Mammary epithelial cell (primary cell): ENCODE measurements at regions not wholly inside any gene's neighbourhood (a gene's known extent, or its start where the extent isn't known, plus 50 kb on each side); places are given as distances from the start of the nearest gene placed in this dataset.

Experiments used
- EZH2 ChIP-seq: IDR thresholded peaks from 2 replicates; pipeline ENCODE4 v1.6.1; 2012; ENCODE audit warnings: low read length, inconsistent platforms, borderline replicate concordance
- TF ChIP-seq, protein P1 (sequence below), 2 donors: IDR thresholded peaks in 1 of 2; conservative IDR thresholded peaks in 1 of 2; 2 replicates each; pipeline ENCODE4 v1.5.1; 2011 to 2012; ENCODE audit warnings: inconsistent platforms in 2 of 2, low read length in 2 of 2, mild to moderate bottlenecking in 2 of 2, control low read depth in 1 of 2, low read depth in 1 of 2; ENCODE audit not compliant: insufficient read depth in 1 of 2; ENCODE audit errors: extremely low read depth in 1 of 2

DNA sequence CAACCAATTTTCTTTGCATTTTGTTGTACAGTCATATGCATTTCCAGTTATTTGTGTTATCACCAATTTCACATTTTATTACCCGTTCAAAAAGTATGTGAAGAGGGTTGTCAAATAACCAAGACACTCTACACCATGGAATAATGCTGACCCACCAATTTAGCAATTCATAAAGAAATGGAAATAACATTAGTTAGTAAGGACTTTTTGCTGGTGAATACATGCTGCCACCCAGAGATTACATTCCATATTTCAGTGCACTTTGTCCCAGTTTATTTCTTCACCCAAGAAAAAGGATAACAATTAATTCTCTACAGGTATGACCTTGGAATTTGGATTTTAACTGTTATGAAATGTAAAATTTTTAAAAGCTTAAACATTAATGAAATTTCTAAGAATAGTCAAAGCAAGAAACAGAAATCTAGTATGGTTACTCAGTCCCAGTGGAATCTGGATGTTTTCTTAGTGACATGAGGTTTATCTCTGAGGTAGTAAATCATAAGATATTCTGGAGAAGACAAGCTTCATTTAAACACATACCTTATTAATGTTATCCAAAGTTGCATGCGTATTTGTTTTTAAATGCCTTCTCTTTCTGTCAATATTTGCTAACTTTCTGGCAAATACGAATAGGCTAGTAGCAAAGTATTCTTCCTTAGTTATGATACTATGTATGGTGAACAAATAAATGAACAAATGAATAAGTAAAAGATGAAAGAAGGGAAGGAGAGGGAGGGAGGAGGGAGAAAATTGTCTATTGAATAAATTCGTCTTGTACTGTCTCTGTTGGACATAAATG is 100.6 kb downstream of the CETN3 start:
- TF ChIP-seq, protein P1, sequence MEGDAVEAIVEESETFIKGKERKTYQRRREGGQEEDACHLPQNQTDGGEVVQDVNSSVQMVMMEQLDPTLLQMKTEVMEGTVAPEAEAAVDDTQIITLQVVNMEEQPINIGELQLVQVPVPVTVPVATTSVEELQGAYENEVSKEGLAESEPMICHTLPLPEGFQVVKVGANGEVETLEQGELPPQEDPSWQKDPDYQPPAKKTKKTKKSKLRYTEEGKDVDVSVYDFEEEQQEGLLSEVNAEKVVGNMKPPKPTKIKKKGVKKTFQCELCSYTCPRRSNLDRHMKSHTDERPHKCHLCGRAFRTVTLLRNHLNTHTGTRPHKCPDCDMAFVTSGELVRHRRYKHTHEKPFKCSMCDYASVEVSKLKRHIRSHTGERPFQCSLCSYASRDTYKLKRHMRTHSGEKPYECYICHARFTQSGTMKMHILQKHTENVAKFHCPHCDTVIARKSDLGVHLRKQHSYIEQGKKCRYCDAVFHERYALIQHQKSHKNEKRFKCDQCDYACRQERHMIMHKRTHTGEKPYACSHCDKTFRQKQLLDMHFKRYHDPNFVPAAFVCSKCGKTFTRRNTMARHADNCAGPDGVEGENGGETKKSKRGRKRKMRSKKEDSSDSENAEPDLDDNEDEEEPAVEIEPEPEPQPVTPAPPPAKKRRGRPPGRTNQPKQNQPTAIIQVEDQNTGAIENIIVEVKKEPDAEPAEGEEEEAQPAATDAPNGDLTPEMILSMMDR (conservative IDR thresholded peaks at IDR 0.05 in 1 of 2, IDR thresholded peaks at IDR 0.05 in 1 of 2; ENCODE audit: extremely low read depth in 1 of 2, insufficient read depth in 1 of 2, low read depth in 1 of 2, low read length in 2 of 2), result no peak
- TF ChIP-seq EZH2, result no peak
